Panc1 (cell line): ENCODE measurements at regions not wholly inside any gene's neighbourhood (a gene's known extent, or its start where the extent isn't known, plus 50 kb on each side); places are given as distances from the start of the nearest gene placed in this dataset.

Experiments
- ATAC-seq: fragments of 200-7000 bp; cut with Tn5 transposase; 2 replicates; pipeline ENCODE4 v1.9.1; 2020; ENCODE audit warnings: mild to moderate bottlenecking, moderate library complexity
- BruUV-seq: library from RNA; stranded (reverse); fragments of 400-500 nt; replicated peaks from 2 replicates; lab custom pipeline; 2021; lab: Mats Ljungman, UMichigan
- CTCF ChIA-PET: fragments of 300-600 bp; sonication (Branson Sonifier 250); formaldehyde crosslinking; loops from one replicate; lab custom pipeline; 2022; ENCODE audit warnings: antibody characterized with exemption; lab: Charles Lee
- POLR2A ChIA-PET: fragments of 300-600 bp; sonication (Branson Sonifier 250); formaldehyde crosslinking; loops from one replicate; lab custom pipeline; 2022; ENCODE audit warnings: antibody characterized with exemption; lab: Charles Lee
- DNase-seq: peaks from one replicate; pipeline ENCODE4 v3.0.0-alpha.2; 2010; ENCODE audit warnings: low read depth, low spot score
- H3K27ac ChIP-seq: 2 replicates; pipeline ENCODE4 v1.5.1; 2011; ENCODE audit warnings: mild to moderate bottlenecking, low read length, inconsistent platforms
- H3K27me3 ChIP-seq: fragments of 200-500 bp; sonication (Bioruptor generic); 2 replicates; pipeline ENCODE4 v1.6.0; 2014; ENCODE audit warnings: low read length, inconsistent platforms; ENCODE audit not compliant: control insufficient read depth, insufficient read depth
- H3K36me3 ChIP-seq: fragments of 200-500 bp; sonication (Bioruptor generic); 2 replicates; pipeline ENCODE4 v1.5.1; 2014; ENCODE audit warnings: inconsistent platforms, mild to moderate bottlenecking, low read length, moderate library complexity; ENCODE audit not compliant: control insufficient read depth, insufficient read depth
- H3K4me1 ChIP-seq: 2 replicates; pipeline ENCODE4 v1.5.1; 2011; ENCODE audit warnings: inconsistent platforms, mild to moderate bottlenecking, low read length, moderate library complexity; ENCODE audit not compliant: control insufficient read depth, insufficient read depth
- H3K4me3 ChIP-seq, 2 experiments: 2 replicates each; pipeline ENCODE4 v1.5.1; 2011 to 2012; ENCODE audit warnings: low read depth in 2 of 2, low read length in 2 of 2, mild to moderate bottlenecking in 2 of 2, inconsistent platforms in 1 of 2, moderate library complexity in 1 of 2
- H3K9me3 ChIP-seq: fragments of 200-500 bp; sonication (Bioruptor generic); 2 replicates; pipeline ENCODE4 v1.5.1; 2014; ENCODE audit warnings: low read depth, mild to moderate bottlenecking, inconsistent platforms, low read length, moderate library complexity; ENCODE audit not compliant: control insufficient read depth, insufficient read depth
- POLR2AphosphoS5 ChIP-seq: IDR thresholded peaks from 2 replicates; pipeline ENCODE4 v1.6.1; 2012; ENCODE audit warnings: mild to moderate bottlenecking, low read depth, low read length, moderate library complexity
- SIN3A ChIP-seq: IDR thresholded peaks from 2 replicates; pipeline ENCODE4 v1.6.1; 2012; ENCODE audit warnings: low read depth, mild to moderate bottlenecking, low read length, moderate library complexity, borderline replicate concordance; ENCODE audit not compliant: insufficient read depth
- TCF7L2 ChIP-seq: IDR thresholded peaks from 2 replicates; pipeline ENCODE4 v1.6.1; 2011; ENCODE audit warnings: mild to moderate bottlenecking, low read depth, low read length, inconsistent platforms
- in situ Hi-C: cut with HindIII; loops from 2 replicates; pipeline ENCODE4 v1.10.0; 2016; ENCODE audit warnings: low sequenced_read_pairs, low pct_unique_long_range_greater_than_20kb
- intact Hi-C: fragments of 100-400 bp; cut with micrococcal nuclease; formaldehyde crosslinking; loops from one replicate; pipeline ENCODE4 v1.10.0; 2022; ENCODE audit not compliant: unreplicated experiment
- TF ChIP-seq, protein P1 (sequence below), 2 experiments: IDR thresholded peaks; 2 replicates each; pipeline ENCODE4 v1.6.1; 2011 to 2012; ENCODE audit warnings: low read depth in 2 of 2, control low read depth in 1 of 2, low read length in 1 of 2, mild to moderate bottlenecking in 1 of 2, moderate library complexity in 1 of 2; ENCODE audit not compliant: insufficient read depth in 1 of 2
- TF ChIP-seq, protein P2 (sequence below): fragments of 450-650 bp; IDR thresholded peaks from 2 replicates; pipeline ENCODE4 v1.5.1; 2017; ENCODE audit warnings: mild to moderate bottlenecking

DNA sequence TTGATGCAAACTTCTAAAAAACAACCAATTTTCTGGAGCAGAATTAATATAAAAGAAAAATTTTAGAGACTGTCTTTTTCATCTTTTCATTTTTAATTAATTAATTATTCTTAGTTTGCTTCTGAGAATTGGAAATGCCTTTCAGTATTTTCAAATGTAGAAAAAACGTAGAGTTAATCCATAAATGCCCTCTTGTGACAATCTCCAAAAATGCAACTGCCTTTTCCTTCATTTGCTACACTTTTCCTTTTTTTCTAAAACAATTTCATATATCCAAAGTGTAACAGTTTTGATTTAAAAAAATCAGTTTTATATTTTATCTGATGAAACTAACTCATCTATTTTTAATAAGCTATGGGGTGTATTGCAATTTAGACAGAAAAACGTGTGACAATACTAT is 409.3 kb downstream of the PRKD1 start:
- in situ Hi-C loops (no loop called here), intact Hi-C loops (no loop called here)
- Histone ChIP-seq H3K4me1 (no peaks in the 10 kb centered on the region), H3K27me3 (no peaks in the 10 kb centered on the region), H3K27ac (no peak overlapping the region), H3K9me3 (no peaks in the 10 kb centered on the region), H3K36me3 (no peaks in the 10 kb centered on the region), H3K4me3 (no peak overlapping the region)
- ChIA-PET POLR2A (no interaction called here), CTCF (no interaction called here)
- no TSS peak for BruUV-seq
- no peak for TF ChIP-seq POLR2AphosphoS5
- no peak for TF ChIP-seq SIN3A
- TF ChIP-seq, protein P1, sequence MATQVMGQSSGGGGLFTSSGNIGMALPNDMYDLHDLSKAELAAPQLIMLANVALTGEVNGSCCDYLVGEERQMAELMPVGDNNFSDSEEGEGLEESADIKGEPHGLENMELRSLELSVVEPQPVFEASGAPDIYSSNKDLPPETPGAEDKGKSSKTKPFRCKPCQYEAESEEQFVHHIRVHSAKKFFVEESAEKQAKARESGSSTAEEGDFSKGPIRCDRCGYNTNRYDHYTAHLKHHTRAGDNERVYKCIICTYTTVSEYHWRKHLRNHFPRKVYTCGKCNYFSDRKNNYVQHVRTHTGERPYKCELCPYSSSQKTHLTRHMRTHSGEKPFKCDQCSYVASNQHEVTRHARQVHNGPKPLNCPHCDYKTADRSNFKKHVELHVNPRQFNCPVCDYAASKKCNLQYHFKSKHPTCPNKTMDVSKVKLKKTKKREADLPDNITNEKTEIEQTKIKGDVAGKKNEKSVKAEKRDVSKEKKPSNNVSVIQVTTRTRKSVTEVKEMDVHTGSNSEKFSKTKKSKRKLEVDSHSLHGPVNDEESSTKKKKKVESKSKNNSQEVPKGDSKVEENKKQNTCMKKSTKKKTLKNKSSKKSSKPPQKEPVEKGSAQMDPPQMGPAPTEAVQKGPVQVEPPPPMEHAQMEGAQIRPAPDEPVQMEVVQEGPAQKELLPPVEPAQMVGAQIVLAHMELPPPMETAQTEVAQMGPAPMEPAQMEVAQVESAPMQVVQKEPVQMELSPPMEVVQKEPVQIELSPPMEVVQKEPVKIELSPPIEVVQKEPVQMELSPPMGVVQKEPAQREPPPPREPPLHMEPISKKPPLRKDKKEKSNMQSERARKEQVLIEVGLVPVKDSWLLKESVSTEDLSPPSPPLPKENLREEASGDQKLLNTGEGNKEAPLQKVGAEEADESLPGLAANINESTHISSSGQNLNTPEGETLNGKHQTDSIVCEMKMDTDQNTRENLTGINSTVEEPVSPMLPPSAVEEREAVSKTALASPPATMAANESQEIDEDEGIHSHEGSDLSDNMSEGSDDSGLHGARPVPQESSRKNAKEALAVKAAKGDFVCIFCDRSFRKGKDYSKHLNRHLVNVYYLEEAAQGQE (IDR thresholded peaks at IDR 0.05; ENCODE audit: insufficient read depth in 1 of 2, low read depth in 2 of 2, low read length in 1 of 2) = no peak
- TF ChIP-seq TCF7L2 = no peak
- TF ChIP-seq, protein P2, sequence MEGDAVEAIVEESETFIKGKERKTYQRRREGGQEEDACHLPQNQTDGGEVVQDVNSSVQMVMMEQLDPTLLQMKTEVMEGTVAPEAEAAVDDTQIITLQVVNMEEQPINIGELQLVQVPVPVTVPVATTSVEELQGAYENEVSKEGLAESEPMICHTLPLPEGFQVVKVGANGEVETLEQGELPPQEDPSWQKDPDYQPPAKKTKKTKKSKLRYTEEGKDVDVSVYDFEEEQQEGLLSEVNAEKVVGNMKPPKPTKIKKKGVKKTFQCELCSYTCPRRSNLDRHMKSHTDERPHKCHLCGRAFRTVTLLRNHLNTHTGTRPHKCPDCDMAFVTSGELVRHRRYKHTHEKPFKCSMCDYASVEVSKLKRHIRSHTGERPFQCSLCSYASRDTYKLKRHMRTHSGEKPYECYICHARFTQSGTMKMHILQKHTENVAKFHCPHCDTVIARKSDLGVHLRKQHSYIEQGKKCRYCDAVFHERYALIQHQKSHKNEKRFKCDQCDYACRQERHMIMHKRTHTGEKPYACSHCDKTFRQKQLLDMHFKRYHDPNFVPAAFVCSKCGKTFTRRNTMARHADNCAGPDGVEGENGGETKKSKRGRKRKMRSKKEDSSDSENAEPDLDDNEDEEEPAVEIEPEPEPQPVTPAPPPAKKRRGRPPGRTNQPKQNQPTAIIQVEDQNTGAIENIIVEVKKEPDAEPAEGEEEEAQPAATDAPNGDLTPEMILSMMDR = no peak; the same call in 1 of the 2 replicates
- no peak for DNase-seq
- ATAC-seq = no peak

DNA sequence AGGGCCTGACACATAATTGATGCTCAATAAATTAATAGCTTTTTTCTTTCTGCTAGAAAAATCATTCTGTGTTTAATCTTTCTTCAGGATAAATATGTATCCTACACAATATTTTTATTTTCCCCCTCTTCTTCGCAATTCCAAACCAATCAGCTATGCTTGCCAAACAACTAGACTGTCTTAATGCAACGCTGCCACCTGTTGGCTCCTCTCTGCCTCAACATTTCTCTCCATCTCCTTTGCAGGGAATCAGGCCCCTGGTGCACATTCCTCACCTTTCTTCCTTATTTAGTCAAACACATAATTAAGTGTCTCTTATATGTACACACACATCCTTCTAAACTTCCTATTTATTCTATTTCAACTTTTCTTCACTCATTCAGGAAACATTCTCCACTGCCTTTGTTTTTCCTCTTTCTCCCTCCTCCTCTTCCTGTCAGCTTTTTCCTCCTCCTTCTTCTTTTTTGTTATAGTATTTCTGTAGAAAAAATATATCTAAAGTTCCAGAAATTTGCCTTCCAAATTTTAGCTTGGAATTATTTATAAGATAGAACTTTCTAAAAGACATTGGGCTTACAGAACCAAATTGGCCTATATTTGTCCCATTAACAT is 406.0 kb downstream of the PRKD1 start:
- BruUV-seq = no TSS peak
- no peaks in the 10 kb centered on the region for H3K27me3 ChIP-seq
- ATAC-seq = no peak
- no peak for DNase-seq
- no peaks in the 10 kb centered on the region for H3K36me3 ChIP-seq
- in situ Hi-C loops (no loop called here), intact Hi-C loops (no loop called here)
- no peak overlapping the region for H3K27ac ChIP-seq
- no peaks in the 10 kb centered on the region for H3K4me1 ChIP-seq
- H3K4me3 ChIP-seq = no peak overlapping the region
- no peaks in the 10 kb centered on the region for H3K9me3 ChIP-seq
- TF ChIP-seq, protein P2 = peak; percentile 45
- TF ChIP-seq, protein P1 (IDR thresholded peaks at IDR 0.05; ENCODE audit: insufficient read depth in 1 of 2, low read depth in 2 of 2, low read length in 1 of 2) = no peak
- CTCF ChIA-PET = no interaction called here
- POLR2A ChIA-PET = no interaction called here
